Stimulated activated CD8-positive, alpha-beta memory T cell treated with anti-CD3 and anti-CD28 coated beads, Interleukin-12 subunit alpha, Interleukin-12 subunit beta, amount 100 ng/mL, for 24 hours (primary cell): ENCODE measurements at regions not wholly inside any gene's neighbourhood (a gene's known extent, or its start where the extent isn't known, plus 50 kb on each side); places are given as distances from the start of the nearest gene placed in this dataset.
"Not testable (repeated sequence)": the region's sequence is repeated elsewhere in the genome, so short reads cannot be mapped to it uniquely, and the experiment has no call there.

Experiments used
- DNase-seq: peaks from one replicate; pipeline ENCODE4 v3.0.0-alpha.2; 2020; ENCODE audit errors: extremely low read depth

- DNase-seq = no peak
Observed at GRCh38 chr12:24668563-24668962, 280.3 kb downstream of the BCAT1 start.

GRCh38 chr12:24664161-24664880, 284.6 kb downstream of the BCAT1 start:
- DNase-seq = no peak

GRCh38 chr12:24661657-24662096, 287.2 kb downstream of the BCAT1 start:
- DNase-seq = no peak

GRCh38 chr12:24659016-24659415, 289.9 kb downstream of the BCAT1 start:
- DNase-seq = no peak

- DNase-seq = not testable (repeated sequence)
Observed at GRCh38 chr12:24654344-24654743, 294.6 kb downstream of the BCAT1 start.

- no peak for DNase-seq
Observed at GRCh38 chr12:24649634-24650033, 299.3 kb downstream of the BCAT1 start.

- DNase-seq = no peak
Observed at GRCh38 chr12:24649209-24649608, 299.7 kb downstream of the BCAT1 start.

GRCh38 chr12:24645254-24645653, 303.6 kb downstream of the BCAT1 start:
- no peak for DNase-seq

GRCh38 chr12:24643120-24644119, 305.5 kb downstream of the BCAT1 start:
- no peak for DNase-seq

- no peak for DNase-seq
Observed at GRCh38 chr12:24639641-24640040, 309.3 kb downstream of the BCAT1 start.

- no peak for DNase-seq
Observed at GRCh38 chr12:24632466-24632865, 316.4 kb downstream of the BCAT1 start.

GRCh38 chr12:24631676-24632426, 317.1 kb downstream of the BCAT1 start:
- no peak for DNase-seq

- no peak for DNase-seq
Observed at GRCh38 chr12:24630856-24631255, 318.0 kb downstream of the BCAT1 start.

GRCh38 chr12:24630446-24630845, 318.5 kb downstream of the BCAT1 start:
- no peak for DNase-seq

GRCh38 chr12:24625103-24625502, 323.8 kb downstream of the BCAT1 start:
- no peak for DNase-seq

GRCh38 chr12:24619954-24620353, 328.9 kb downstream of the BCAT1 start:
- not testable (repeated sequence) for DNase-seq

GRCh38 chr12:24617471-24617870, 331.4 kb downstream of the BCAT1 start:
- no peak for DNase-seq

- DNase-seq = no peak
Observed at GRCh38 chr12:24615967-24616411, 332.9 kb downstream of the BCAT1 start.

- DNase-seq = no peak
Observed at GRCh38 chr12:24608637-24609285, 340.1 kb downstream of the BCAT1 start.

- no peak for DNase-seq
Observed at GRCh38 chr12:24608108-24608507, 340.8 kb downstream of the BCAT1 start.

GRCh38 chr12:24605916-24606315, 343.0 kb downstream of the BCAT1 start:
- DNase-seq = no peak
